ENCODE measurements at regions not wholly inside any gene's neighbourhood (a gene's known extent, or its start where the extent isn't known, plus 50 kb on each side); places are given as distances from the start of the nearest gene placed in this dataset.

DNA sequence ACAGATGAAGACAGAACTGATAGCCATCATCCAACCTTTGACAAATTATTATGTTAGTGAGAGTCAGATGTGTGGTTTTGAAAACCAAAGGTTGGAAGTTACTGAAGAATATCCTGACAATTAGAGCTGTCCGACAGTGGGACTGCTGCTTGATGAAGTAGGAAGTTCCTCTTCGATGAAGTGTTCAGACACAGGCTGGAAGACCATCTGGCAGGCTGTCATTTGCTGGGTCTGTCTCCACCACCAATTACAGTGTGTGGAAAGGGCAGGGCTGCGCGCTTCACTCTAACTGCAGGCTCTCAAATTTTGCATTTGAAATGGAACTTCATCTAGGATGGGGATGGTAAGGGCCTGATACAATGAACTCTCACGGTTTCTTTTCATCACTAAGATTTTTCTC, 313.8 kb downstream of the PIK3C3 start:
- no peaks in the 10 kb centered on the region for H3K36me3 ChIP-seq (replicated peaks; ENCODE audit: control insufficient read depth, insufficient read depth, low read length)
- H3K27me3 ChIP-seq (ENCODE audit: control insufficient read depth, insufficient read depth, low read length): no peaks in the 10 kb centered on the region
- no peak for DNase-seq
- H3K4me3 ChIP-seq (ENCODE audit: insufficient read depth, low read depth, low read length): no peak overlapping the region

- H3K4me3 ChIP-seq (ENCODE audit: insufficient read depth, low read depth, low read length): no peak overlapping the region
- no peaks in the 10 kb centered on the region for H3K27me3 ChIP-seq (ENCODE audit: control insufficient read depth, insufficient read depth, low read length)
- H3K36me3 ChIP-seq (replicated peaks; ENCODE audit: control insufficient read depth, insufficient read depth, low read length): no peaks in the 10 kb centered on the region
- DNase-seq: no peak
Observed at GRCh38 chr18:42271647-42272414, 316.8 kb downstream of the PIK3C3 start.

GRCh38 chr18:42274488-42275137, 319.6 kb downstream of the PIK3C3 start:
- DNase-seq: peak; percentile 30
- no peaks in the 10 kb centered on the region for H3K27me3 ChIP-seq (ENCODE audit: control insufficient read depth, insufficient read depth, low read length)
- no peak overlapping the region for H3K4me3 ChIP-seq (ENCODE audit: insufficient read depth, low read depth, low read length)
- H3K36me3 ChIP-seq (replicated peaks; ENCODE audit: control insufficient read depth, insufficient read depth, low read length): no peaks in the 10 kb centered on the region

GRCh38 chr18:42275138-42275535, 320.1 kb downstream of the PIK3C3 start:
- no peak overlapping the region for H3K4me3 ChIP-seq (ENCODE audit: insufficient read depth, low read depth, low read length)
- peak; percentile 13 for DNase-seq
- no peaks in the 10 kb centered on the region for H3K27me3 ChIP-seq (ENCODE audit: control insufficient read depth, insufficient read depth, low read length)
- H3K36me3 ChIP-seq (replicated peaks; ENCODE audit: control insufficient read depth, insufficient read depth, low read length): no peaks in the 10 kb centered on the region

DNA sequence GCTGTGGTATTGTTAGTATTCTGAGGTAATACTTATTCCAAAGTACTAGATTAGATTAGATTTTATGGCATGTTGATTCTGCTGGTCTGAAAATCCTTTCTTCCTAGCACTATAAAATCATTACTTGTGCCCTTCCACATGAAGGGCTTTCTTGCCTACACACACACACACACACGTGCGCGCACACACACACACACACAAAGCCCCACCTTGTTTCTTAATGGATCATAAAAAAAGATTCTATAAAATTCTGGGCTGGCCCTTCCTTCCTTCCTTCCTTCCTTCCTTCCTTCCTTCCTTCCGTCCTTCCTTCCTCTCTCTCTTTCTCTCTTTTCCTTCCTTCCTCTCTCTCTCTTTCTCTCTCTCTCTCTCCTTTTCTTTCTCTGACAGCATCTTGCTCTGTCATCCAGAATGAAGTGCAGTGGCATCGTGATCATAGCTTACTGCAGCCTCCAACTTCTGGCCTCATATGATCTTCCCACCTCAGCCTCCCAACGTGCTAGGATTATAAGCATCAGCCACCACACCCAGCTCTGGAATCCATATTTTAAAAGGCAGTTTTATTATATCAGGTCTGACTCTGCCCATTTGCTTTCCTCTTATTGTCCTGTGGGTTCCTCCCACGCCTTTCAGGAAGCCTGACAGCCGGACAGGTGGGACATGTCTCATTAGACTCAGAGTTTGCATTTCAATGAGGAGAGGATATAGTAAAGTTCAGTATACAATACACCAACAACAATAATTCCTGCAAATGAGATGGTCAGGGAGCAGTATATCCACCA, 321.1 kb downstream of the PIK3C3 start:
- no peaks in the 10 kb centered on the region for H3K36me3 ChIP-seq (replicated peaks; ENCODE audit: control insufficient read depth, insufficient read depth, low read length)
- DNase-seq: no peak
- H3K27me3 ChIP-seq (ENCODE audit: control insufficient read depth, insufficient read depth, low read length): no peaks in the 10 kb centered on the region
- H3K4me3 ChIP-seq (ENCODE audit: insufficient read depth, low read depth, low read length): no peak overlapping the region

DNA sequence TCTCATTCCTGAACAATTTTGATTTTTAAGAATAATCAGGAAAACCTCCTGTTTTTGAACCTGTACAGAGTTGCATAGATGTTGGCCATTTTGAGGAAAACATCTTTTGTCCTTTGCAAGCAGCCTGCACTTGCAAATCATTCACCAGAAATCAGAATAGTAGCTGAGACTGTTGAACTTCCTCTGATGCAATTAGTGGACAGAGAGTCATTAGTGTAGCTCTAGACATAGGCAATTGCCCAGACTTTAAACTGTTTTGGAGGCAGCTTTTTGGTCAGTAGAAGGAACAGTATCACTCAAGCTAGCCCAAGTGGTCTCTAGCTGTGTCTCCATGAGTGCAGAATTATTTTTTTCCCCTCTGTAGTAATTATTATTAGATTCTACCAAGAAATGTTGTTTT, 326.1 kb downstream of the PIK3C3 start:
- Histone ChIP-seq H3K36me3 (replicated peaks; ENCODE audit: control insufficient read depth, insufficient read depth, low read length) (no peaks in the 10 kb centered on the region), H3K27me3 (ENCODE audit: control insufficient read depth, insufficient read depth, low read length) (no peaks in the 10 kb centered on the region), H3K4me3 (ENCODE audit: insufficient read depth, low read depth, low read length) (no peak overlapping the region)
- DNase-seq: no peak

DNA sequence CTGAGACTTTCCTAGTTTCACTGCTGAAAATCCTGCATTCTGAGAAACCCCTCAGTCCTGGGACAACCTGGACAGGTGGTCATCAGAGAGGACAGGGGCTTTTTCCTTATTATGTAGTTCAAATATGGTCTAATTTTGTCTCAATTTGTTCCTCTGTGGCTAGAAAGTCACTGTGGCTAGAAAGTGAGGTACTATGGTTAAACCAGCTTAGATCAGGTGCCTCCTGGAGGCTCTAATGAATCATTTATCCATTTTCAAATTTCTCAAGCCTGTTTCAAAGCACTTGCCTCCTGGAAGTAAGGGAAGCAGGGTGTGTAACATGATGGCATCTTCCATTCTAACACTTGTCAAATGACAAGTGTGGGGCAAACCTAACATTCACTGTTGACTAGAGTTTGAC, 326.8 kb downstream of the PIK3C3 start:
- Histone ChIP-seq H3K36me3 (replicated peaks; ENCODE audit: control insufficient read depth, insufficient read depth, low read length) (no peaks in the 10 kb centered on the region), H3K4me3 (ENCODE audit: insufficient read depth, low read depth, low read length) (no peak overlapping the region), H3K27me3 (ENCODE audit: control insufficient read depth, insufficient read depth, low read length) (no peaks in the 10 kb centered on the region)
- DNase-seq: no peak

DNA sequence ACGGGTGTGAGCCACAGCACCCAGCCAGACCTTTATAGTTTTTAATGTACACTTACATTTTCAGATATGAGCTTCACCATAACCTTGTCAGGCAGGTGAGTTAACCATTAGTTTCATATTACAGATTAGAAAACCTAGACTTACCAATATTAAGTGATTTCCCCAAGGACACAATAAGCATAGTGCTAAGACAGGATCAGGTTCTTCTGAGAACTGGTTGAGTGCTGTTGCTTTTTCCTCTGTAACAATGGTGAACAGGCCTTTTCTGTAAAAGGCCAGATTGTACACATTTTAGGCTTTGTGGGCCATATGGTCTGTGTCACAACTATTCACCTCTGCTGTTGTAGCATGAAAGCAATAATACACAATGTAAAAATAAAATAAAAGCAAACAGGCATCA, 332.0 kb downstream of the PIK3C3 start:
- no peaks in the 10 kb centered on the region for H3K36me3 ChIP-seq (replicated peaks; ENCODE audit: control insufficient read depth, insufficient read depth, low read length)
- H3K27me3 ChIP-seq (ENCODE audit: control insufficient read depth, insufficient read depth, low read length): no peaks in the 10 kb centered on the region
- no peak for DNase-seq
- no peak overlapping the region for H3K4me3 ChIP-seq (ENCODE audit: insufficient read depth, low read depth, low read length)

GRCh38 chr18:42288129-42288528, 333.1 kb downstream of the PIK3C3 start:
- DNase-seq: no peak
- no peaks in the 10 kb centered on the region for H3K27me3 ChIP-seq (ENCODE audit: control insufficient read depth, insufficient read depth, low read length)
- no peak overlapping the region for H3K4me3 ChIP-seq (ENCODE audit: insufficient read depth, low read depth, low read length)
- no peaks in the 10 kb centered on the region for H3K36me3 ChIP-seq (replicated peaks; ENCODE audit: control insufficient read depth, insufficient read depth, low read length)

DNA sequence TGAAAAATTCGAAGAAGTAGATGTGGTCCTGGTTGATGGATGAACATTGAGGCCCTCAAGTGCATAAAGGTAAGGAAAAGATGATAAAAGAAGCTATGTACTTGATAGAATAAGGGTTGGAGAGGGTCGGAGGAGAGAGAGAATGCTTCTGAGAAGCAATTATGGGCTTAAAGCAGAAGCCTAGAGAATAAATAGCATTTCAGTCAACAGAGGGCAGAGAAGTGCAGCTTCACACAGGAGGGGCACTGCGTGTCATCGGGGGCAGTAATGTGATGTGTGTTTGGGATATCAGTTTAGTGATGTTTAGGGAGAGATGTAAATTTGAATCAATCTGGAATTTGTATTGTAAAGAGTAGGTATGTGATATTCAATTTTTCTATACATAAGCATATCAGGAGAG, 334.5 kb downstream of the PIK3C3 start:
- no peak for DNase-seq

DNA sequence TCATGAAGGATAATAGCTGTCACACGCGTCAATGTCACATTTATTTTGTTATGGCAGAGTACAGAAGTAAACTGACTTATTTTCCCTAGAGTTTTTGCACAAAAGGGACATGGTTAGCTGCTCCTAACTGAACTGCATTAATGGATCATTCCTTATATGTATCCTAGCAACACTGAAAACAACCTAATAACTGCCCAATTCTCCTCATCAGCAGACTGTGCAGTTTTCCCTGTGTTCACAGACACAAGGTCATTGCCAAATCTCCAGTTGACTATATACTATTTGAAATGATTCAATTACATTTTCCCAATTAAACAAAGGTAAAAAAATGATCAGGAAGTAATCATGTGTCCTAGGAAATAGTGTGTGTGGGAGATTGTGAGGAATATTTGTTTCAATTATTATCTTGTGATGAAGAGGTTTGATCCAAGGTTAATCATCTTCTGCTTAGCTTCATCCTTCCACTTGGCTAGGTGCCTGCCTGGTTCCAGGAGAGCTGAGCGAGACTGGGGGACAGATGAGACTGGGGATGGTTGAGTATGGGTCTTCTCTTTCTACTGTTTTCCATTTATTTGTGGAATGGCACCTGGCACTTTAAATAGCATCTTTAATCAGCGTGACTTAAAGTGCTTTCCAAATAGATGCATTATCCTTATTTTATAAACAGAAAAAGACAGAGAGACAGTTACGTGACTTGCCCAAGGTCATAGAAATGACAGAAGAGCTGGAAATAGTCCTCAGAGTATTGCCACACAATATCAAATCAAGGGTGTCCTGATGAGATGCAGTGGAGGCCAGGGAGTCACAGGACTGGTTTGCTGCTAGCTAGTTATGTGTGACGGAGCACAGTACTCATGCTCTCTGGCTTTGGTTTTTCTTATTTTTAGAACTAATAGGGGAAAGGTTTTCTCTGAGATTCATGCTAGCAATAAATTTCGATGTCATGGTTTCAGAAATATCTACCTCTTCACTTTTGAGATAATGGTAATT, 335.6 kb downstream of the PIK3C3 start:
- no peaks in the 10 kb centered on the region for H3K36me3 ChIP-seq (replicated peaks; ENCODE audit: control insufficient read depth, insufficient read depth, low read length)
- no peak for DNase-seq
- no peak overlapping the region for H3K4me3 ChIP-seq (ENCODE audit: insufficient read depth, low read depth, low read length)
- no peaks in the 10 kb centered on the region for H3K27me3 ChIP-seq (ENCODE audit: control insufficient read depth, insufficient read depth, low read length)

More for the DNA sequence above, 334.5 kb downstream of the PIK3C3 start:
- no peaks in the 10 kb centered on the region for H3K36me3 ChIP-seq (replicated peaks; ENCODE audit: control insufficient read depth, insufficient read depth, low read length)
- H3K27me3 ChIP-seq (ENCODE audit: control insufficient read depth, insufficient read depth, low read length): no peaks in the 10 kb centered on the region
- no peak overlapping the region for H3K4me3 ChIP-seq (ENCODE audit: insufficient read depth, low read depth, low read length)

DNA sequence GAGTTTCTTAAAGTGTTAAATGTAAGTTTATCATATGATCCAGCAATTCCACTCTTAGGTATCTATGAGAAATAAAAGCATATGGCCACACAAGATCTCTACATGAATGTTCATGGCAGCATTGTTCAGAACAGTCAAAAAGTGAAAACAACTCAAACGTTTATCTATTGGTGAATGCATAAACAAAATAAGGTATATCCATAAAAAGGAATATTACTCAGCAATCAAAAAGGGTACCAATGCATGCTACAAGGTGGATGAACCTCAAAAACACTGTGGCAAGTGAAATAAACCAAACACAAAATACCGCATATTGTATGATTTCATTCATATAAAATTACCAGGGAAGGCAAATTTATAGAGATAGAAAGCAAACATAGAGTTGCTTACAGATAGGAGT, 337.6 kb downstream of the PIK3C3 start:
- H3K4me3 ChIP-seq (ENCODE audit: insufficient read depth, low read depth, low read length): no peak overlapping the region
- DNase-seq: no peak
- no peaks in the 10 kb centered on the region for H3K27me3 ChIP-seq (ENCODE audit: control insufficient read depth, insufficient read depth, low read length)
- no peaks in the 10 kb centered on the region for H3K36me3 ChIP-seq (replicated peaks; ENCODE audit: control insufficient read depth, insufficient read depth, low read length)

- Histone ChIP-seq H3K27me3 (ENCODE audit: control insufficient read depth, insufficient read depth, low read length) (no peaks in the 10 kb centered on the region), H3K4me3 (ENCODE audit: insufficient read depth, low read depth, low read length) (no peak overlapping the region), H3K36me3 (replicated peaks; ENCODE audit: control insufficient read depth, insufficient read depth, low read length) (no peaks in the 10 kb centered on the region)
- DNase-seq: no peak
Observed at GRCh38 chr18:42296192-42296591, 341.2 kb downstream of the PIK3C3 start.

DNA sequence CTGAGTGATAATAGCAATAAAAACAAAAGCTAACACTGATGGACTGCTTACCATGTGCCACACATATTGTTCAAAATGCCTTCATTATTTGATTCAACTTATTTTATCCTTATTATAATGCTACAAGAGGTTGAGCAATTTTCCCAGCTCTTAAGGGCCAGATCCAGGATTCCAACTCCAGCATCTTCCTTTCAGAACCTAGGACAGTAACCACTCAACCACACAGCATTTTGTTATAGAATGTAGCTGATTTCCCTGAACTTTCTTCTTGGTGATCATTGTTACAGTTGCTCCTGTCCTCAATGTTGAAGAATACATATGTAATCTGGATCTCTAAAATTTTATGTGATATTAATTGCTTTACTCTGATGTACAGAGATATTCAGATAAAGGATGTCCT, 341.7 kb downstream of the PIK3C3 start:
- H3K36me3 ChIP-seq (replicated peaks; ENCODE audit: control insufficient read depth, insufficient read depth, low read length): no peaks in the 10 kb centered on the region
- H3K4me3 ChIP-seq (ENCODE audit: insufficient read depth, low read depth, low read length): no peak overlapping the region
- H3K27me3 ChIP-seq (ENCODE audit: control insufficient read depth, insufficient read depth, low read length): no peaks in the 10 kb centered on the region
- DNase-seq: no peak
